Hepatocyte (in vitro differentiated cells): ENCODE measurements at regions not wholly inside any gene's neighbourhood (a gene's known extent, or its start where the extent isn't known, plus 50 kb on each side); places are given as distances from the start of the nearest gene placed in this dataset.

Experiments
- EZH2 ChIP-seq: fragments of 200-600 bp; sonication (generic); IDR thresholded peaks from 2 replicates; pipeline ENCODE4 v1.6.1; 2016; ENCODE audit warnings: antibody characterized with exemption, mild to moderate bottlenecking, borderline replicate concordance
- TF ChIP-seq, protein P1 (sequence below): fragments of 200-600 bp; sonication (generic); IDR thresholded peaks from 2 replicates; pipeline ENCODE4 v1.5.1; 2016; ENCODE audit warnings: antibody characterized with exemption, mild to moderate bottlenecking; ENCODE audit not compliant: poor library complexity

DNA sequence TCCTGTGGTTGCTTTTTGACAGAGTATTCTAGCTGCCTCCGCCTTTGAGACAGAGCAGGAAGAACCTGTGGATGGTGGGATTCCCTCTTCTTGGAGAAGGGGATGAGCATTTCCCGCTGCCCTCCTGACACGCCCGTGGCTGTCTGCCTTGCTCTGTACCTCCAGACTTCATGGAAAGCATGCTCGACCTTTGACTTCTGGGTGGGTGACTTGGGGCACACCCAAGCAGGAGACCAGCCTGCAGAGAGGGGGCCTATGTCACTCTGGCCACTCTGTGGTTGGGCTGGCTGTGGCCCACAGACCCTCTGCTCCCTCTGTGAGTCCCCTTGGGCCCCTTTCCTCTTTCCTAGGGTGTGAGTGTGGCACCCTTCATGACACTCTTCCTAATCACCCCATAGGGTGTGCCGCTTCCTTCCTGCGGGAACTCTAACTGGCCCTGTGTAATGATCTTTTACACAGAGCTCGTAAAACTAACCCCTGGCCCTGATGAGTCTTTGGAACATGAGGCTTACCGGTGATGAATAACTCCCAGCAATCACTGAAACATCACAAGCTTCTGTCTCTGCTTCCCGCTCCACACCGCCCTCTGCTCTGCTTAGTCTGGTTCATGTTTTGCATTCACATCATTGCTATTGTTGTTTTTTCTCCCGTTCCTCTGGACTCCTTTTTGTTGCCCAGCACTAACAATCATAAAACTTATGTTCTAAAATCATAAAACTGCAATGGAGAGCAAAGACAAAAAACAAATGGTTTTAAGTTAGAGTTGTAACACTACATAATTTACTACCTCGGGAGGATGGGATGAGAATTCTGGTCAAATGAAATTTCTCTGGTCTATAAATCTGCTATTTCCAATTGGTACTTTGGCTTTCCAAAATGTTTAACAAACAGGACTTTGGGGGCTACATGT is 101.1 kb downstream of the SH3YL1 start:
- no peak for TF ChIP-seq EZH2
- TF ChIP-seq, protein P1, sequence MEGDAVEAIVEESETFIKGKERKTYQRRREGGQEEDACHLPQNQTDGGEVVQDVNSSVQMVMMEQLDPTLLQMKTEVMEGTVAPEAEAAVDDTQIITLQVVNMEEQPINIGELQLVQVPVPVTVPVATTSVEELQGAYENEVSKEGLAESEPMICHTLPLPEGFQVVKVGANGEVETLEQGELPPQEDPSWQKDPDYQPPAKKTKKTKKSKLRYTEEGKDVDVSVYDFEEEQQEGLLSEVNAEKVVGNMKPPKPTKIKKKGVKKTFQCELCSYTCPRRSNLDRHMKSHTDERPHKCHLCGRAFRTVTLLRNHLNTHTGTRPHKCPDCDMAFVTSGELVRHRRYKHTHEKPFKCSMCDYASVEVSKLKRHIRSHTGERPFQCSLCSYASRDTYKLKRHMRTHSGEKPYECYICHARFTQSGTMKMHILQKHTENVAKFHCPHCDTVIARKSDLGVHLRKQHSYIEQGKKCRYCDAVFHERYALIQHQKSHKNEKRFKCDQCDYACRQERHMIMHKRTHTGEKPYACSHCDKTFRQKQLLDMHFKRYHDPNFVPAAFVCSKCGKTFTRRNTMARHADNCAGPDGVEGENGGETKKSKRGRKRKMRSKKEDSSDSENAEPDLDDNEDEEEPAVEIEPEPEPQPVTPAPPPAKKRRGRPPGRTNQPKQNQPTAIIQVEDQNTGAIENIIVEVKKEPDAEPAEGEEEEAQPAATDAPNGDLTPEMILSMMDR: no peak
